ENCODE measurements at regions not wholly inside any gene's neighbourhood (a gene's known extent, or its start where the extent isn't known, plus 50 kb on each side); places are given as distances from the start of the nearest gene placed in this dataset.

DNA sequence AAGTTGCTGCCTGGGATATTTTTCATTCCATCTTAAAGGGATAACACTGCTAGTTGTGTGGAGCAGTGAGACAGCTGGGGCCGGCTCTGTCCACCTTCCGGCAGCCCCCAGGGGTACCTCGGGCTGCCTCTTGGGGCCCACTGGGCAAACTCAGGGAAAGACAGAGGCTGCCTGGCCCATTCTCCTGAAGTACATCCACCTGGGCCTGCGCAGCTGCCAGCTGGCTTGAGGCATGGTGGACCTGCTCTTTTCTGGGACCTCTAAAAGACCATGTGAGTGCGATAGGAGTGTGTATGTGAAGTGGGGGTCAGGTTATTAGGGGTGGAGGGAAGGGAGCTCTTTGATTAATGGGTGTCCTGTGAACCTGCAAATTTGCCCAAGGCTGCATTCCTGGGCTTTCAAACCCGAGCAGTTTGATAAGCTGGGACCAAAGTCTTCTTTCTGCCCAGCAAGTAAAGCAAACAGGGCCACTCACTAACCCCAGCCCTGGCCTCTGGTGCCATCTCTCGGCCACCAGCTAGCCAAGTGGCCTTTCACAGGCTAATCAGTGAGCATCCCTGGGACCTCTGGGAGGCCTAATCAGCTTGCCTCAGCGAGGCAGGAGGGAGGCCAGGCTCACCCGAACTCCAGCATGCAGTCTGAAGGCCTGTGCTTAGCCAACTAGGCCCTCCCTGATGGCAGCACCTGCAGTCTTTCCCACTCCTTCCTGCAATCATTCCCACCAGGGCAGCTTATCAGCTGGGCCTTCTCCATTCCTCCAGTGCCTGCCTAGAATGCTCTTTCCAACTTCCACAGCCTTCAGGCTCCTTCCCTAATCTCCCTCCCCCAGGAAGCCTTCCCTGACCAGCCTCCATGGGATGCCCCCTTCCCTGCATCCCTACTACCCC is 954.7 kb upstream of the ZNF722 start:
- Mint-ChIP-seq H3K9me3 (peaks cover 14% of the 10 kb centered on the region), H3K4me3 (no peak overlapping the region), H3K27me3 (no peaks in the 10 kb centered on the region), H3K36me3 (ENCODE audit: low read depth) (no peaks in the 10 kb centered on the region), H3K4me1 (ENCODE audit: low read depth) (no peaks in the 10 kb centered on the region), H3K27ac (no peak overlapping the region)
- ChIA-PET CTCF (no interaction called here), POLR2A (no interaction called here)
- intact Hi-C loops (cut with micrococcal nuclease) = no loop called here
- TF ChIP-seq, protein P1, sequence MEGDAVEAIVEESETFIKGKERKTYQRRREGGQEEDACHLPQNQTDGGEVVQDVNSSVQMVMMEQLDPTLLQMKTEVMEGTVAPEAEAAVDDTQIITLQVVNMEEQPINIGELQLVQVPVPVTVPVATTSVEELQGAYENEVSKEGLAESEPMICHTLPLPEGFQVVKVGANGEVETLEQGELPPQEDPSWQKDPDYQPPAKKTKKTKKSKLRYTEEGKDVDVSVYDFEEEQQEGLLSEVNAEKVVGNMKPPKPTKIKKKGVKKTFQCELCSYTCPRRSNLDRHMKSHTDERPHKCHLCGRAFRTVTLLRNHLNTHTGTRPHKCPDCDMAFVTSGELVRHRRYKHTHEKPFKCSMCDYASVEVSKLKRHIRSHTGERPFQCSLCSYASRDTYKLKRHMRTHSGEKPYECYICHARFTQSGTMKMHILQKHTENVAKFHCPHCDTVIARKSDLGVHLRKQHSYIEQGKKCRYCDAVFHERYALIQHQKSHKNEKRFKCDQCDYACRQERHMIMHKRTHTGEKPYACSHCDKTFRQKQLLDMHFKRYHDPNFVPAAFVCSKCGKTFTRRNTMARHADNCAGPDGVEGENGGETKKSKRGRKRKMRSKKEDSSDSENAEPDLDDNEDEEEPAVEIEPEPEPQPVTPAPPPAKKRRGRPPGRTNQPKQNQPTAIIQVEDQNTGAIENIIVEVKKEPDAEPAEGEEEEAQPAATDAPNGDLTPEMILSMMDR (IDR thresholded peaks at IDR 0.05) = no peak
- DNase-seq (no peak), ATAC-seq (no peak)

DNA sequence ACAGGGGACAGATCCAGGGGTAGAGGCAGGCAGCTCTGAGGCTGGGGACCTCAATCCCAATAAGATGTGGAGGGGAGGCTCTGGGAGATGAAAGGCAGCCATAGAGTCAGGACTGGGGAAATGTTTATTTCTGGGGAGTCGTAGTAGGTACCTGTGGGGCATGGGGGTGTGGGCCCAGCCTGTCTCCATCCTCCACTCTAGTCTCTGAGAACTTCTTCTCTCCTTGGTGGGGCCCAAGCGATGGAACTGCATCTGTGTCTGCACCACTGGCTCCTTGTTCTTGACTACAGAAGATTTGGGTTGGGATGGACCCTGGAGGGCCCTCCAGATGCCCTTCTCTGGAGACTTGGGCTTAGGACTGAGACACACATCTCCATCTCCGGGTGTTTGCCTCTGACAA is 953.9 kb upstream of the ZNF722 start:
- intact Hi-C loops (cut with micrococcal nuclease) = no loop called here
- TF ChIP-seq, protein P1 (IDR thresholded peaks at IDR 0.05) = no peak

DNA sequence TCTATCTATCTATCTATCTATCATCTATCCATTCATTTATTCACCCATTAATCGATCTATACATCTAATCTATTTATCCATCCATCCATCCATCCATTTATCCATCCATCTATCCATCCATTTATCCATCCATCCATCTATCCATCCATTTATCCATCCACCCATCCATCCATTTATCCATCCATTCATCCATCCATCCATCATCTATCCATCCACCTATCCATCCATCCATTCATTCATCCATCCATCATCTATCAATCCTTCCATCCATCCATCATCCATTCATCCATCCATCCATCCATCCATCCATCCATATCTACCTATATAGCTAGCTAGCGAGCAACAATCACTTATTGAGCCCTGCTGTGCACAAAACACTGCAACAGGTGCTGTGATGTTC is 953.1 kb upstream of the ZNF722 start:
- Mint-ChIP-seq H3K36me3 (ENCODE audit: low read depth) (no peaks in the 10 kb centered on the region), H3K27me3 (no peaks in the 10 kb centered on the region), H3K9me3 (peaks cover 14% of the 10 kb centered on the region), H3K4me3 (no peak overlapping the region), H3K27ac (no peak overlapping the region), H3K4me1 (ENCODE audit: low read depth) (no peaks in the 10 kb centered on the region)
- intact Hi-C loops (cut with micrococcal nuclease) = no loop called here
- TF ChIP-seq, protein P1 (IDR thresholded peaks at IDR 0.05) = no peak
- DNase-seq (no peak), ATAC-seq (no peak)
- ChIA-PET CTCF (no interaction called here), POLR2A (no interaction called here)

More for the DNA sequence above, 953.9 kb upstream of the ZNF722 start:
- ChIA-PET POLR2A (no interaction called here), CTCF (no interaction called here)
- no peaks in the 10 kb centered on the region for H3K36me3 Mint-ChIP-seq (ENCODE audit: low read depth)
- H3K9me3 Mint-ChIP-seq = peaks cover 13% of the 10 kb centered on the region
- H3K27ac Mint-ChIP-seq = no peak overlapping the region
- H3K4me3 Mint-ChIP-seq = no peak overlapping the region
- H3K4me1 Mint-ChIP-seq (ENCODE audit: low read depth) = no peaks in the 10 kb centered on the region
- no peaks in the 10 kb centered on the region for H3K27me3 Mint-ChIP-seq
- ATAC-seq (no peak), DNase-seq (no peak)

DNA sequence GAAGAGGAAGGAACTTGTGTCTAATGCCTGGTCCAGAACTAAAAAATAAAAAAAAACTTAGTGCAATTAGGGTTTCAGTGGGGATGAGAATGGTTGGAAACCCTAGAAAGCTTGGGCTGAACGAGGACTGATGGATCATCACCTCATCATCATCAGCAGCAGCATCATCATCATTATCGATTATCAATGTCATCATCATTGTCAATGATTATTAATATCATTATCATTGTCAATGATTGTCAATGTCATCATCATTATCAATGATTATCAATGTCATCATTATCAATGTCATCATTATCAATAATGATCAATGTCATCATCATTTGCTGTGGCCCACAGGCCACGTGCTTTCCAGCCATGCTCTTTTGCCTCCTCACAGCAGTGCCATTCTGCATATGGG is 952.0 kb upstream of the ZNF722 start:
- Mint-ChIP-seq H3K4me1 (ENCODE audit: low read depth) (no peaks in the 10 kb centered on the region), H3K36me3 (ENCODE audit: low read depth) (no peaks in the 10 kb centered on the region), H3K27ac (no peak overlapping the region), H3K4me3 (no peak overlapping the region), H3K27me3 (no peaks in the 10 kb centered on the region), H3K9me3 (peaks cover 16% of the 10 kb centered on the region)
- intact Hi-C loops (cut with micrococcal nuclease) = no loop called here
- POLR2A ChIA-PET = no interaction called here
- TF ChIP-seq, protein P1 (IDR thresholded peaks at IDR 0.05) = no peak
- ATAC-seq = no peak
- CTCF ChIA-PET = no interaction called here
- DNase-seq = no peak

DNA sequence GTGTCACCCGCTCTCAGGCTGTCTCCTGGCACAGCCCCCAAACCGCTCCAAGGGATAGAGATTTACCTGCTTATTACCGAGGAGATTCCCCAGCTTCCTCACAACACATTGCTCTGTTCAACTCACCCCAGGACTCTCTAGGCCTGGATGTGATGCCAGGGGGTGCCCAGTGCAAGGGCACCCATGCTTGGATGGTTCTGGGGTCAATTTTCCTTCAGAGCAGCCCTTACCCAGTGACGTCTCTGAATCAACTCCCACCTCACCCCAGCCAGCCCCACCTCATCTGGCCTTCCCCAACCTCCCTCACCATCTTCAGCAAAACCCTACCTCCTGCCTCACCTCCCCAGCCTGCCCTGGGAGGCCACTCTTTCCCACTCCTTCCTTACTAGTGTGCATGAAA is 951.6 kb upstream of the ZNF722 start:
- H3K4me3 Mint-ChIP-seq = no peak overlapping the region
- no peaks in the 10 kb centered on the region for H3K4me1 Mint-ChIP-seq (ENCODE audit: low read depth)
- intact Hi-C loops (cut with micrococcal nuclease) = no loop called here
- no peaks in the 10 kb centered on the region for H3K36me3 Mint-ChIP-seq (ENCODE audit: low read depth)
- H3K27ac Mint-ChIP-seq = no peak overlapping the region
- no peaks in the 10 kb centered on the region for H3K27me3 Mint-ChIP-seq
- peaks cover 17% of the 10 kb centered on the region for H3K9me3 Mint-ChIP-seq
- ChIA-PET POLR2A (no interaction called here), CTCF (no interaction called here)
- no peak for ATAC-seq
- TF ChIP-seq, protein P1 (IDR thresholded peaks at IDR 0.05) = no peak
- no peak for DNase-seq

Measured in activated CD8-positive, alpha-beta T cell treated with anti-CD3 and anti-CD28 coated beads for 36 hours (primary cell).